Keratinocyte (primary cell): ENCODE measurements at regions not wholly inside any gene's neighbourhood (a gene's known extent, or its start where the extent isn't known, plus 50 kb on each side); places are given as distances from the start of the nearest gene placed in this dataset.

ENCODE experiments used
- EZH2 ChIP-seq: IDR thresholded peaks from one replicate; pipeline ENCODE4 v1.6.1; 2012; ENCODE audit warnings: inconsistent platforms, mild to moderate bottlenecking, low read length, moderate library complexity
- TF ChIP-seq, protein P1 (sequence below), 3 experiments: IDR thresholded peaks in 1 of 3; conservative IDR thresholded peaks in 1 of 3; optimal IDR thresholded peaks in 1 of 3; 2 replicates in 2 of 3; 3 replicates in 1 of 3; pipeline versions ENCODE3 to v1.5.1; 2011; ENCODE audit warnings: low read length in 3 of 3, mild to moderate bottlenecking in 3 of 3, moderate library complexity in 2 of 3, control low read depth in 1 of 3, inconsistent platforms in 1 of 3; ENCODE audit not compliant: insufficient read depth in 2 of 3; ENCODE audit errors: extremely low read depth in 1 of 3

DNA sequence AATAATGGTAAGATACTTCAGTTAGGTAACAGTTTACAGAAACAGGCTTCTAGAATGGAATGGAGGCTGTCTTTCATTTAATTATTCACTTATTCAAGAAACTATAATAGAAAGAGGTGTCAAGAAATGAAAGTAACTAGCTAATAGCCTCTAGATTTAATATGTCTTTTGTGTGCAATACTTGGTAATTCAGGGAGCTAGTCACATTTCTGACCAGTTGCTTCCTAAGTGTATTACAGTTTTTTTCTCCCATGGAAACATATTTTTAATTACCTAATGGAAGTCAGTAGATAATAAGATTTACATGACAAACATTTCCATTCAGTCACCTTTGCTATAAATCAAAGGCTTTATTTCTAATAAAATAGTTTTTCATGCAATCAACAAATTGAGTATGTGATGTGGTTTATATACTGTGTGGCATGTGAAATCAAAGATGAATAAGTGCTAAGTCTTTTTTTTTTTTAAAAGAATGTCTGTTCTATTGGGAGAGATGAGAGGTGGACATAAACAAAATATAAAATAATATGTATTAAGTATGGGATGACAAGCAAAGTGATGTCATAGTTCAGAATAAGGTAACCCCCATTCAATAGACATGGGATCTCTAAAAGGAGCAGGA, 985.7 kb downstream of the SQOR start:
- TF ChIP-seq, protein P1, sequence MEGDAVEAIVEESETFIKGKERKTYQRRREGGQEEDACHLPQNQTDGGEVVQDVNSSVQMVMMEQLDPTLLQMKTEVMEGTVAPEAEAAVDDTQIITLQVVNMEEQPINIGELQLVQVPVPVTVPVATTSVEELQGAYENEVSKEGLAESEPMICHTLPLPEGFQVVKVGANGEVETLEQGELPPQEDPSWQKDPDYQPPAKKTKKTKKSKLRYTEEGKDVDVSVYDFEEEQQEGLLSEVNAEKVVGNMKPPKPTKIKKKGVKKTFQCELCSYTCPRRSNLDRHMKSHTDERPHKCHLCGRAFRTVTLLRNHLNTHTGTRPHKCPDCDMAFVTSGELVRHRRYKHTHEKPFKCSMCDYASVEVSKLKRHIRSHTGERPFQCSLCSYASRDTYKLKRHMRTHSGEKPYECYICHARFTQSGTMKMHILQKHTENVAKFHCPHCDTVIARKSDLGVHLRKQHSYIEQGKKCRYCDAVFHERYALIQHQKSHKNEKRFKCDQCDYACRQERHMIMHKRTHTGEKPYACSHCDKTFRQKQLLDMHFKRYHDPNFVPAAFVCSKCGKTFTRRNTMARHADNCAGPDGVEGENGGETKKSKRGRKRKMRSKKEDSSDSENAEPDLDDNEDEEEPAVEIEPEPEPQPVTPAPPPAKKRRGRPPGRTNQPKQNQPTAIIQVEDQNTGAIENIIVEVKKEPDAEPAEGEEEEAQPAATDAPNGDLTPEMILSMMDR (optimal IDR thresholded peaks at IDR 0.05 in 1 of 3, IDR thresholded peaks at IDR 0.05 in 1 of 3, conservative IDR thresholded peaks at IDR 0.05 in 1 of 3; ENCODE audit: extremely low read depth in 1 of 3, insufficient read depth in 2 of 3, low read length in 3 of 3) = no peak
- no peak for TF ChIP-seq EZH2
